HEK293 (cell line): ENCODE measurements at regions not wholly inside any gene's neighbourhood (a gene's known extent, or its start where the extent isn't known, plus 50 kb on each side); places are given as distances from the start of the nearest gene placed in this dataset.

Source experiments
- CTCF ChIA-PET: fragments of 350-600 bp; formaldehyde crosslinking; extraction: SDS; loops from one replicate; lab custom pipeline; 2021; ENCODE audit warnings: antibody characterized with exemption; lab: Yijun Ruan, JAX
- POLR2A ChIA-PET: fragments of 300-600 bp; formaldehyde crosslinking; extraction: SDS; loops from one replicate; lab custom pipeline; 2020; ENCODE audit warnings: antibody characterized with exemption, inconsistent platforms; lab: Yijun Ruan, JAX
- H3K27ac ChIP-seq: fragments of 200-500 bp; sonication (Bioruptor generic); 2 replicates; pipeline ENCODE4 v1.5.1; 2014; ENCODE audit warnings: low read depth, low read length, control low read depth, inconsistent platforms; ENCODE audit errors: extremely low read depth
- H3K36me3 ChIP-seq, 2 experiments: fragments of 200-500 bp in 1 of 2; sonication (Bioruptor generic) in 1 of 2; 1 replicate in 1 of 2; 2 replicates in 1 of 2; pipeline ENCODE4 v1.5.1; 2014 to 2017; ENCODE audit warnings: inconsistent platforms in 2 of 2, low read length in 2 of 2; ENCODE audit not compliant: control insufficient read depth in 2 of 2, insufficient read depth in 1 of 2
- H3K4me1 ChIP-seq: fragments of 200-500 bp; sonication (Bioruptor generic); 2 replicates; pipeline ENCODE4 v1.5.1; 2014; ENCODE audit warnings: mild to moderate bottlenecking, low read length, inconsistent platforms; ENCODE audit not compliant: control insufficient read depth, insufficient read depth
- H3K4me3 ChIP-seq: 2 replicates; pipeline ENCODE4 v1.5.1; 2011; ENCODE audit warnings: low read depth, mild to moderate bottlenecking, control low read depth, low read length, moderate library complexity
- H3K9me3 ChIP-seq: fragments of 200-500 bp; sonication (Bioruptor generic); 2 replicates; pipeline ENCODE4 v1.5.1; 2014; ENCODE audit warnings: low read depth, low read length, inconsistent platforms; ENCODE audit not compliant: control insufficient read depth, insufficient read depth
- BCL11A ChIP-seq: fragments of 450-650 bp; formaldehyde crosslinking; IDR thresholded peaks from 2 replicates; pipeline ENCODE4 v1.5.1; 2016; ENCODE audit warnings: low read depth, missing biosample characterization, missing genetic modification characterization
- FEZF1 ChIP-seq: fragments of 450-650 bp; formaldehyde crosslinking; IDR thresholded peaks from 2 replicates; pipeline ENCODE4 v1.5.1; 2016; ENCODE audit warnings: missing biosample characterization, missing genetic modification characterization
- GLI4 ChIP-seq: fragments of 450-650 bp; formaldehyde crosslinking; IDR thresholded peaks from 2 replicates; pipeline ENCODE4 v1.5.1; 2016; ENCODE audit warnings: missing biosample characterization, missing genetic modification characterization
- KLF1 ChIP-seq: fragments of 450-650 bp; formaldehyde crosslinking; IDR thresholded peaks from 2 replicates; pipeline ENCODE4 v1.5.1; 2016; ENCODE audit warnings: missing biosample characterization, missing genetic modification characterization
- KLF16 ChIP-seq: fragments of 450-650 bp; formaldehyde crosslinking; IDR thresholded peaks from 2 replicates; pipeline ENCODE4 v1.5.1; 2017; ENCODE audit warnings: missing biosample characterization, missing genetic modification characterization
- MZF1 ChIP-seq: fragments of 450-650 bp; formaldehyde crosslinking; IDR thresholded peaks from 2 replicates; pipeline ENCODE4 v1.5.1; 2017; ENCODE audit warnings: missing biosample characterization, missing genetic modification characterization, borderline replicate concordance
- OVOL3 ChIP-seq: fragments of 450-650 bp; formaldehyde crosslinking; IDR thresholded peaks from 2 replicates; pipeline ENCODE4 v1.5.1; 2016; ENCODE audit warnings: missing biosample characterization, missing genetic modification characterization
- REST ChIP-seq: fragments of 450-650 bp; formaldehyde crosslinking; IDR thresholded peaks from 2 replicates; pipeline ENCODE4 v1.5.1; 2016; ENCODE audit warnings: missing biosample characterization, missing genetic modification characterization
- WT1 ChIP-seq: fragments of 450-650 bp; formaldehyde crosslinking; IDR thresholded peaks from 2 replicates; pipeline ENCODE4 v1.5.1; 2016; ENCODE audit warnings: missing biosample characterization, missing genetic modification characterization
- ZNF112 ChIP-seq: fragments of 450-650 bp; formaldehyde crosslinking; IDR thresholded peaks from 2 replicates; pipeline ENCODE4 v1.5.0; 2017; ENCODE audit warnings: missing biosample characterization, missing genetic modification characterization
- ZNF16 ChIP-seq: fragments of 450-650 bp; formaldehyde crosslinking; IDR thresholded peaks from 2 replicates; pipeline ENCODE4 v1.5.1; 2016; ENCODE audit warnings: low read depth, missing biosample characterization, missing genetic modification characterization
- ZNF169 ChIP-seq: fragments of 450-650 bp; formaldehyde crosslinking; IDR thresholded peaks from 2 replicates; pipeline ENCODE4 v1.5.1; 2016; ENCODE audit warnings: missing biosample characterization, missing genetic modification characterization
- ZNF19 ChIP-seq: fragments of 450-650 bp; formaldehyde crosslinking; IDR thresholded peaks from 2 replicates; pipeline ENCODE4; 2016; ENCODE audit warnings: missing biosample characterization, missing genetic modification characterization, low read depth
- ZNF214 ChIP-seq: fragments of 450-650 bp; formaldehyde crosslinking; IDR thresholded peaks from 2 replicates; pipeline ENCODE4 v1.5.1; 2017; ENCODE audit warnings: missing biosample characterization, mild to moderate bottlenecking, missing genetic modification characterization, borderline replicate concordance
- ZNF26 ChIP-seq: fragments of 450-650 bp; formaldehyde crosslinking; IDR thresholded peaks from 2 replicates; pipeline ENCODE4 v1.5.1; 2016; ENCODE audit warnings: missing biosample characterization, missing genetic modification characterization
- ZNF266 ChIP-seq: fragments of 450-650 bp; formaldehyde crosslinking; IDR thresholded peaks from 2 replicates; pipeline ENCODE4 v1.5.1; 2016; ENCODE audit warnings: missing biosample characterization, missing genetic modification characterization, low read depth
- ZNF280C ChIP-seq: fragments of 450-650 bp; formaldehyde crosslinking; IDR thresholded peaks from 2 replicates; pipeline ENCODE4 v1.5.1; 2016; ENCODE audit warnings: missing biosample characterization, missing genetic modification characterization
- ZNF311 ChIP-seq: fragments of 450-650 bp; formaldehyde crosslinking; IDR thresholded peaks from 2 replicates; pipeline ENCODE4 v1.5.1; 2017; ENCODE audit warnings: missing biosample characterization, missing genetic modification characterization, borderline replicate concordance
- ZNF501 ChIP-seq: fragments of 450-650 bp; formaldehyde crosslinking; IDR thresholded peaks from 2 replicates; pipeline ENCODE4 v1.5.1; 2016; ENCODE audit warnings: missing biosample characterization, missing genetic modification characterization
- ZNF621 ChIP-seq: fragments of 450-650 bp; formaldehyde crosslinking; IDR thresholded peaks from 2 replicates; pipeline ENCODE4 v1.5.1; 2017; ENCODE audit warnings: missing biosample characterization, missing genetic modification characterization
- ZNF658 ChIP-seq: fragments of 450-650 bp; formaldehyde crosslinking; IDR thresholded peaks from 2 replicates; pipeline ENCODE4; 2016; ENCODE audit warnings: missing biosample characterization, missing genetic modification characterization
- ZNF677 ChIP-seq: fragments of 450-650 bp; IDR thresholded peaks from 2 replicates; pipeline ENCODE4 v1.5.0; 2018; ENCODE audit warnings: missing biosample characterization, mild to moderate bottlenecking, missing genetic modification characterization, moderate library complexity
- ZNF704 ChIP-seq: fragments of 450-650 bp; formaldehyde crosslinking; IDR thresholded peaks from 2 replicates; pipeline ENCODE4 v1.5.1; 2016; ENCODE audit warnings: missing biosample characterization, missing genetic modification characterization
- ZNF785 ChIP-seq: fragments of 450-650 bp; formaldehyde crosslinking; IDR thresholded peaks from 2 replicates; pipeline ENCODE4 v1.5.1; 2016; ENCODE audit warnings: missing biosample characterization, missing genetic modification characterization
- ZSCAN30 ChIP-seq: fragments of 450-650 bp; IDR thresholded peaks from 2 replicates; pipeline ENCODE4 v1.5.1; 2018; ENCODE audit warnings: missing biosample characterization, mild to moderate bottlenecking, missing genetic modification characterization, moderate library complexity
- ZXDB ChIP-seq: fragments of 450-650 bp; formaldehyde crosslinking; IDR thresholded peaks from 2 replicates; pipeline ENCODE4 v1.5.1; 2016; ENCODE audit warnings: missing biosample characterization, missing genetic modification characterization

- no peak for TF ChIP-seq ZNF785 (tag by site-specific recombination)
- no peak for TF ChIP-seq ZNF16 (tag by site-specific recombination)
- no peak for TF ChIP-seq ZNF501 (tag by site-specific recombination)
- TF ChIP-seq REST (tag by site-specific recombination): no peak
- no peak for TF ChIP-seq ZNF311 (tag by site-specific recombination)
- TF ChIP-seq ZNF169 (tag by site-specific recombination): no peak
- TF ChIP-seq KLF16 (tag by site-specific recombination): no peak
- TF ChIP-seq ZNF280C (tag by site-specific recombination): no peak
- TF ChIP-seq ZNF19 (tag by site-specific recombination): no peak
- TF ChIP-seq ZNF112: no peak
- TF ChIP-seq WT1 (tag by site-specific recombination): no peak
Observed at GRCh38 chr10:129079705-129080104, 387.3 kb upstream of the MGMT start (continued).

GRCh38 chr10:129085811-129086210 lies 381.2 kb upstream of the MGMT start:
- no peaks in the 10 kb centered on the region; the same call in 1 of the 2 replicates for H3K9me3 ChIP-seq
- no peak overlapping the region for H3K27ac ChIP-seq
- POLR2A ChIA-PET: no interaction called here
- CTCF ChIA-PET: no interaction called here
- no peaks in the 10 kb centered on the region for H3K4me1 ChIP-seq
- H3K4me3 ChIP-seq: no peak overlapping the region
- no peaks in the 10 kb centered on the region for H3K36me3 ChIP-seq
- TF ChIP-seq ZNF704 (tag by site-specific recombination): no peak
- TF ChIP-seq FEZF1: no peak
- TF ChIP-seq ZSCAN30: no peak
- TF ChIP-seq ZNF621: no peak
- TF ChIP-seq MZF1 (tag by site-specific recombination): no peak
- TF ChIP-seq ZNF266 (tag by site-specific recombination): no peak

GRCh38 chr10:129089341-129089740 lies 377.7 kb upstream of the MGMT start:
- H3K27ac ChIP-seq: no peak overlapping the region
- H3K4me3 ChIP-seq: no peak overlapping the region
- POLR2A ChIA-PET: no interaction called here
- no peaks in the 10 kb centered on the region for H3K36me3 ChIP-seq
- no peaks in the 10 kb centered on the region; the same call in 1 of the 2 replicates for H3K9me3 ChIP-seq
- TF ChIP-seq GLI4 (tag by site-specific recombination) (no peak), OVOL3 (tag by site-specific recombination) (no peak), ZXDB (no peak), ZNF785 (tag by site-specific recombination) (no peak), ZNF214 (tag by site-specific recombination) (no peak), BCL11A (tag by site-specific recombination) (no peak), ZNF26 (no peak), KLF1 (tag by site-specific recombination) (no peak), ZNF658 (no peak), ZNF677 (tag by site-specific recombination) (no peak)
- CTCF ChIA-PET: no interaction called here
- no peaks in the 10 kb centered on the region for H3K4me1 ChIP-seq
